Esophagus muscularis mucosa (tissue), 4 donors: ENCODE measurements at regions not wholly inside any gene's neighbourhood (a gene's known extent, or its start where the extent isn't known, plus 50 kb on each side); places are given as distances from the start of the nearest gene placed in this dataset.
"Not testable (repeated sequence)": the region's sequence is repeated elsewhere in the genome, so short reads cannot be mapped to it uniquely, and the experiment has no call there.

Experiments used
- DNase-seq: peaks from one replicate; pipeline ENCODE4 v3.0.0-alpha.2; 2017; ENCODE audit errors: extremely low spot score
- H3K27ac ChIP-seq, 4 donors: fragments of 200-600 bp; sonication (generic); replicated peaks in 1 of 4; 1 replicate in 3 of 4; 2 replicates in 1 of 4; pipeline ENCODE4 v1.5.1; 2016 to 2019; ENCODE audit warnings: mild to moderate bottlenecking in 1 of 4
- H3K27me3 ChIP-seq, 4 donors: fragments of 200-600 bp; sonication (generic); one replicate each; pipeline versions ENCODE4 v1.5.1 to v1.6.0; 2016 to 2019
- H3K36me3 ChIP-seq, 4 donors: fragments of 200-600 bp; sonication (generic); one replicate each; pipeline ENCODE4 v1.5.1; 2016 to 2019
- H3K4me1 ChIP-seq, 4 donors: fragments of 200-600 bp; sonication (generic); one replicate each; pipeline ENCODE4 v1.5.1; 2016 to 2019
- H3K4me3 ChIP-seq, 4 donors: fragments of 200-600 bp; sonication (generic); 1 replicate in 2 of 4; 2 replicates in 2 of 4; pipeline ENCODE4 v1.5.1; 2016 to 2019; ENCODE audit warnings: mild to moderate bottlenecking in 4 of 4, moderate library complexity in 1 of 4
- H3K9me3 ChIP-seq, 4 donors: fragments of 200-600 bp; sonication (generic); 1 replicate in 3 of 4; 2 replicates in 1 of 4; pipeline ENCODE4 v1.5.1; 2016 to 2019
- CTCF ChIP-seq, 3 experiments: fragments of 200-600 bp in 2 of 3; fragments of 450-650 bp in 1 of 3; sonication (generic) in 2 of 3; IDR thresholded peaks; one replicate each; pipeline ENCODE4 v1.5.1; 2017 to 2019; ENCODE audit warnings: antibody characterized with exemption in 3 of 3, mild to moderate bottlenecking in 2 of 3, moderate library complexity in 1 of 3
- EP300 ChIP-seq: sonication (generic); formaldehyde crosslinking; IDR thresholded peaks from one replicate; pipeline ENCODE4 v1.6.1; 2017; ENCODE audit warnings: antibody characterized with exemption
- POLR2A ChIP-seq: fragments of 450-650 bp; IDR thresholded peaks from one replicate; pipeline ENCODE4 v1.6.1; 2017; ENCODE audit warnings: antibody characterized with exemption, moderate library complexity, mild to moderate bottlenecking, low read depth
- POLR2AphosphoS5 ChIP-seq, 2 donors: sonication (generic); formaldehyde crosslinking; IDR thresholded peaks; one replicate each; pipeline ENCODE4 v1.6.1; 2017; ENCODE audit warnings: antibody characterized with exemption in 2 of 2
- WGBS: methylation state at CpG from one replicate; pipeline ENCODE4 v1.1.5; 2018; 5-methylcytosine and 5-hydroxymethylcytosine counted together
- intact Hi-C: fragments of 100-400 bp; cut with DNase I; formaldehyde crosslinking; loops from one replicate; pipeline ENCODE4 v1.15.1; 2023

GRCh38 chr12:83313322-83313721 is 626.6 kb downstream of the TMTC2 start:
- no peak for DNase-seq
- H3K36me3 ChIP-seq = no peaks in the 10 kb centered on the region
- WGBS = 91% methylated on average over 2 of the region's 2 CpGs
- H3K27ac ChIP-seq = no peak overlapping the region
- H3K9me3 ChIP-seq = no peaks in the 10 kb centered on the region
- TF ChIP-seq CTCF (IDR thresholded peaks at IDR 0.05) = no peak
- no peak for TF ChIP-seq EP300
- no peak for TF ChIP-seq POLR2AphosphoS5 (IDR thresholded peaks at IDR 0.05)
- no peak for TF ChIP-seq POLR2A
- peaks cover 0 to 7% (median 6%) of the 10 kb centered on the region in 4 donors for H3K4me1 ChIP-seq
- intact Hi-C loops = no loop called here
- H3K4me3 ChIP-seq = no peak overlapping the region
- H3K27me3 ChIP-seq = no peaks in the 10 kb centered on the region

- Histone ChIP-seq H3K27me3 (no peaks in the 10 kb centered on the region), H3K36me3 (no peaks in the 10 kb centered on the region), H3K9me3 (peaks cover 0 to 4% (median 0%) of the 10 kb centered on the region in 4 donors), H3K4me3 (no peak overlapping the region), H3K4me1 (no peaks in the 10 kb centered on the region), H3K27ac (no peak overlapping the region)
- intact Hi-C loops = no loop called here
- TF ChIP-seq POLR2AphosphoS5 (IDR thresholded peaks at IDR 0.05) (no peak), POLR2A (no peak), CTCF (IDR thresholded peaks at IDR 0.05) (no peak), EP300 (no peak)
- WGBS = 97% methylated on average over 1 of the region's 1 CpG
- DNase-seq = no peak
Observed at GRCh38 chr12:83276904-83277303, 590.2 kb downstream of the TMTC2 start.

- H3K9me3 ChIP-seq = peaks cover 0 to 17% (median 0%) of the 10 kb centered on the region in 4 donors
- no peaks in the 10 kb centered on the region for H3K27me3 ChIP-seq
- DNase-seq = no peak
- WGBS = 80% methylated on average over 2 of the region's 2 CpGs
- no peak overlapping the region for H3K4me3 ChIP-seq
- H3K4me1 ChIP-seq = no peaks in the 10 kb centered on the region
- no peak overlapping the region for H3K27ac ChIP-seq
- intact Hi-C loops = no loop called here
- no peaks in the 10 kb centered on the region for H3K36me3 ChIP-seq
- no peak for TF ChIP-seq POLR2AphosphoS5 (IDR thresholded peaks at IDR 0.05)
- no peak for TF ChIP-seq POLR2A
- no peak for TF ChIP-seq CTCF (IDR thresholded peaks at IDR 0.05)
- no peak for TF ChIP-seq EP300
Observed at GRCh38 chr12:83271201-83271600, 584.5 kb downstream of the TMTC2 start.

GRCh38 chr12:83265808-83266207 is 579.1 kb downstream of the TMTC2 start:
- Histone ChIP-seq H3K4me1 (no peaks in the 10 kb centered on the region), H3K9me3 (peaks cover 0 to 11% (median 0%) of the 10 kb centered on the region in 4 donors), H3K27ac (no peak overlapping the region), H3K27me3 (no peaks in the 10 kb centered on the region), H3K36me3 (no peaks in the 10 kb centered on the region), H3K4me3 (no peak overlapping the region)
- TF ChIP-seq CTCF (IDR thresholded peaks at IDR 0.05) = no peak
- intact Hi-C loops = no loop called here
- no peak for DNase-seq

GRCh38 chr12:83261998-83262397 is 575.3 kb downstream of the TMTC2 start:
- DNase-seq = no peak
- intact Hi-C loops = no loop called here
- H3K4me1 ChIP-seq = no peaks in the 10 kb centered on the region

GRCh38 chr12:83260126-83260525 is 573.4 kb downstream of the TMTC2 start:
- H3K9me3 ChIP-seq, intact Hi-C loops, H3K36me3 ChIP-seq, H3K27ac ChIP-seq, H3K4me3 ChIP-seq, H3K4me1 ChIP-seq, H3K27me3 ChIP-seq, DNase-seq: not testable (repeated sequence)
- 98% methylated on average over 3 of the region's 3 CpGs for WGBS

More at GRCh38 chr12:83261998-83262397, 575.3 kb downstream of the TMTC2 start:
- Histone ChIP-seq H3K27me3 (no peaks in the 10 kb centered on the region), H3K4me3 (no peak overlapping the region), H3K36me3 (no peaks in the 10 kb centered on the region), H3K9me3 (no peaks in the 10 kb centered on the region), H3K27ac (no peak overlapping the region)
- TF ChIP-seq POLR2A = no peak
- no peak for TF ChIP-seq POLR2AphosphoS5 (IDR thresholded peaks at IDR 0.05)
- TF ChIP-seq EP300 = no peak
- no peak for TF ChIP-seq CTCF (IDR thresholded peaks at IDR 0.05)
